ENCODE measurements at regions not wholly inside any gene's neighbourhood (a gene's known extent, or its start where the extent isn't known, plus 50 kb on each side); places are given as distances from the start of the nearest gene placed in this dataset.

- TF ChIP-seq CTCF (optimal IDR thresholded peaks at IDR 0.05 in 1 of 3, IDR thresholded peaks at IDR 0.05 in 1 of 3, conservative IDR thresholded peaks at IDR 0.05 in 1 of 3; ENCODE audit: extremely low read depth in 1 of 3, insufficient read depth in 2 of 3, low read length in 3 of 3) (no peak), EZH2 (IDR thresholded peaks at IDR 0.05; ENCODE audit: low read length) (no peak)
- Histone ChIP-seq H3K36me3 (ENCODE audit: control insufficient read depth in 2 of 2, extremely low read depth in 1 of 2, insufficient read depth in 2 of 2, low read length in 2 of 2) (no peaks in the 10 kb centered on the region), H3K79me2 (ENCODE audit: control insufficient read depth, insufficient read depth, low read length) (no peaks in the 10 kb centered on the region), H3K27me3 (ENCODE audit: control insufficient read depth, extremely low read depth, insufficient read depth, low read length) (no peaks in the 10 kb centered on the region), H2AFZ (ENCODE audit: control insufficient read depth, low read length) (no peak overlapping the region), H3K4me2 (ENCODE audit: control insufficient read depth, extremely low read depth, insufficient read depth, low read depth, low read length) (no peak overlapping the region), H3K9me1 (ENCODE audit: control insufficient read depth, extremely low read depth, insufficient read depth, low read length) (no peaks in the 10 kb centered on the region), H3K27ac (ENCODE audit: control insufficient read depth, insufficient read depth, low read length) (no peak overlapping the region), H3K4me1 (ENCODE audit: control insufficient read depth, extremely low read depth, insufficient read depth, low read length) (no peaks in the 10 kb centered on the region), H3K4me3 (ENCODE audit: control insufficient read depth in 2 of 3, extremely low read depth in 1 of 3, insufficient read depth in 2 of 3, low read depth in 1 of 3, low read length in 3 of 3) (no peak overlapping the region), H3K9ac (ENCODE audit: control insufficient read depth, extremely low read depth, insufficient read depth, low read length) (no peak overlapping the region), H4K20me1 (ENCODE audit: control insufficient read depth, extremely low read depth, insufficient read depth, low read length) (no peaks in the 10 kb centered on the region), H3K9me3 (ENCODE audit: control insufficient read depth, low read depth, low read length) (no peaks in the 10 kb centered on the region)
- FAIRE-seq (no peak), DNase-seq (ENCODE audit: low read depth, low spot score) (no peak)
- dilution Hi-C loops (cut with MboI; ENCODE audit: extremely low pct_ligation_motif_present, low sequenced_read_pairs), result no loop called here
These were observed 223.9 kb upstream of the MAD2L1 start for GRCh38 chr4:120290553-120290952.

- no peak overlapping the region for H2AFZ ChIP-seq (ENCODE audit: control insufficient read depth, low read length)
- TF ChIP-seq CTCF (optimal IDR thresholded peaks at IDR 0.05 in 1 of 3, IDR thresholded peaks at IDR 0.05 in 1 of 3, conservative IDR thresholded peaks at IDR 0.05 in 1 of 3; ENCODE audit: extremely low read depth in 1 of 3, insufficient read depth in 2 of 3, low read length in 3 of 3), result no peak
- TF ChIP-seq EZH2 (IDR thresholded peaks at IDR 0.05; ENCODE audit: low read length), result no peak
- DNase-seq (ENCODE audit: low read depth, low spot score) (no peak), FAIRE-seq (no peak)
- no peak overlapping the region for H3K4me2 ChIP-seq (ENCODE audit: control insufficient read depth, extremely low read depth, insufficient read depth, low read depth, low read length)
- no peaks in the 10 kb centered on the region for H3K4me1 ChIP-seq (ENCODE audit: control insufficient read depth, extremely low read depth, insufficient read depth, low read length)
- H3K9me1 ChIP-seq (ENCODE audit: control insufficient read depth, extremely low read depth, insufficient read depth, low read length), result no peaks in the 10 kb centered on the region
- no peaks in the 10 kb centered on the region for H3K79me2 ChIP-seq (ENCODE audit: control insufficient read depth, insufficient read depth, low read length)
- no peaks in the 10 kb centered on the region for H3K27me3 ChIP-seq (ENCODE audit: control insufficient read depth, extremely low read depth, insufficient read depth, low read length)
- no peak overlapping the region for H3K4me3 ChIP-seq (ENCODE audit: control insufficient read depth in 2 of 3, extremely low read depth in 1 of 3, insufficient read depth in 2 of 3, low read depth in 1 of 3, low read length in 3 of 3)
- no peaks in the 10 kb centered on the region for H3K36me3 ChIP-seq (ENCODE audit: control insufficient read depth in 2 of 2, extremely low read depth in 1 of 2, insufficient read depth in 2 of 2, low read length in 2 of 2)
- dilution Hi-C loops (cut with MboI; ENCODE audit: extremely low pct_ligation_motif_present, low sequenced_read_pairs), result no loop called here
- no peak overlapping the region for H3K9ac ChIP-seq (ENCODE audit: control insufficient read depth, extremely low read depth, insufficient read depth, low read length)
- no peaks in the 10 kb centered on the region for H4K20me1 ChIP-seq (ENCODE audit: control insufficient read depth, extremely low read depth, insufficient read depth, low read length)
- H3K9me3 ChIP-seq (ENCODE audit: control insufficient read depth, low read depth, low read length), result no peaks in the 10 kb centered on the region
- no peak overlapping the region for H3K27ac ChIP-seq (ENCODE audit: control insufficient read depth, insufficient read depth, low read length)
These were observed 220.2 kb upstream of the MAD2L1 start for GRCh38 chr4:120286813-120287212.
